ENCODE measurements at regions not wholly inside any gene's neighbourhood (a gene's known extent, or its start where the extent isn't known, plus 50 kb on each side); places are given as distances from the start of the nearest gene placed in this dataset.

GRCh38 chr13:55440465-55441085, 1700.1 kb upstream of the PRR20A start:
- DNase-seq (ENCODE audit: low read depth), result no peak

DNA sequence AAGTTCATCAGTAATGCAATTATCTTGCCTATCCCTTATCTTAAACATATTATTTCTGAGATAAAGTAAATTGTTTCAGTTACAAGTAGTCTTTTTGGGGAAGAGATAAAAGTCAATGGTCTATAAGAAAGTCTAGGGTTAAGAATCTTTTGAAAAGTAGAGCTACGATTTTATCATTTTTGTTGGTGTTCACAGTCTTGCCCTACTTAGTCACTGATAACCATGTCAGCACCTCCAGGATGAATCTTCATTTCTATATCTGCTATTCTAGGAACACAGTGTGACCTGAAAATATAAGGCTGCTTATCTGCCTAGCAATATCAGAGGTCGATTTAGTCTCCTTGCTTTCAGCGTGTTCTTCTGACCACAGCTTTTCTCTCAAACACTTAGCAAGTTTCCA, 1676.5 kb upstream of the PRR20A start:
- DNase-seq (ENCODE audit: low read depth), result no peak

DNA sequence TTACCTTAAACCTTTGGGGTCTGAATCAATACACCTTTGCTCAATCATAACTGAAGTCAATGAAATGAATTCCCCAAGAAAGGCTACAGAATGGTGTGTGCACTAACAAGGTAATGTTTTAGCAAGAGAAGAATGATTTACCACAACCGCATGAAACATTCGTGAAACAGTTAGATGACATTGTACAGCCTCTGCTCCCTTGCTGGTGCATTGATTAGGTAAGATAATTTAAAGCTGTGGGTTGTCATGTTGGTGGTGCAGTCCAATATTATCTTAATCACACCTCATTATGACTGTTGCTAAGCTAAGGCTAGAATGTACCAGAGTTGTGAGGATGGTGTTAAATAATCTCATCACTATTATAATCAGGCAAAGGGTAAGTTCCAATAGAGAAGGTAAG, 1673.2 kb upstream of the PRR20A start:
- DNase-seq (ENCODE audit: low read depth), result no peak

DNA sequence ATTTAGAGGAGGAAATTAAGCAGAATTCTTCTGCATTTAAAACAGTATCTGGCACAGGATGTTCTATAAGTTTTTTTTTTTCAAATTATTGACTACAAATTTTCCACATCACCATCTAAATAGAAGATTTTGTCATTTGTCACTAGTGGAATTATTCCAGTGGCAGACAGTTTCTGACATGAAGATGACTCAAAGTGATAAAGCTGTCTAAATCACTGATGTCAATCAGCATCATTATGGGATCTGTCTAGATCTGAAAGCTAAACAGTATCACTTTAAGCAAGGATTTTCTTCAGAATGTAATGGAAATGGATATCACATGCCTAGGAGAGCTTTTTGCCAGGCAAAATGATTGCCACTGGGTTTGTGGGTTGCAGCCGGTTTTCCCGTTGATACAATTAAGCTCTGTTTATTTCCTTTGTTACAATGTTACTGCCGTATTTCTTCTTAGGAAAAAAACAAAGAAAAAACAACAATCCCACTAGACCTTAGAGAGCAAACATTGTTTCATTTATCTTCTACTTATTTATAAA, 1657.0 kb upstream of the PRR20A start:
- no peak for DNase-seq (ENCODE audit: low read depth)

GRCh38 chr13:55493297-55493696, 1647.4 kb upstream of the PRR20A start:
- no peak for DNase-seq (ENCODE audit: low read depth)

DNA sequence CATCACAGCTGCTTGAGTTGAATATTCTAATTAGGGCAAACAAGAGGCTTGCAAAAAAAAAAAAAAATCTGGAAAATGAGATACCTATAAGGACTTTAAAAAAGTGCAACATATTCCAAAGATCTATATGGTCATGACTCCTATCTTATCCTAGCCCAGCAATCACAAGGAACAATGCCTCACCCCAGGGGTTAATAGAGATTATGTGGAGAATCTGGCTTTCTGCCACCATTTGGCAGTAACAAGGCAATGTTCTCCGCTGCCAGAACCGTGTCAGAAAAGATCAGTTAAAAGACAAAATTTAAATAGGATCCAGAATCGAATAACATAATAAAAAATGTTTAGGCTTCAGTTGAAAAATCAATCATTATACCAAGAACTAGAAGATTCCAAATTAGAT, 1643.2 kb upstream of the PRR20A start:
- DNase-seq (ENCODE audit: low read depth), result no peak

GRCh38 chr13:55500694-55501093, 1640.0 kb upstream of the PRR20A start:
- no peak for DNase-seq (ENCODE audit: low read depth)

DNA sequence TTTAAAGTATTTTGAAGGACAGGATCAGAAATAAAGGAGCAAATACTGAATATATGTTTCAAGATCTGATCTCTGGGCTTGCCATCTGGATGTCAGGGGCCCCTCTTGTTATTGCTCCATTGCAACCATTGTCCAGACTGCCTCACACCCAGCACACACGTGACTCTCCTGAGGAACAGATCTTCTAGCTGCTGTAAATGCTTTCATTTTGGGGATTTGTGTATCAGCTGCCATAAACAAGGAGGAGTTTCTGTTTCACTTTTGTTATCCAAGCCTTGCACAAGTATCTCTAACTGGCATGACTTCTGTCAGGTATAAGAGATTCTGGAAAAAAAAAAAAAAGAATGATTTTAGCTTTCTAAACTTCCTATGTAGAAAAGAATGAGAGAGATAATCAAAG, 1624.1 kb upstream of the PRR20A start:
- no peak for DNase-seq (ENCODE audit: low read depth)

- DNase-seq (ENCODE audit: low read depth), result no peak
These were observed 1623.4 kb upstream of the PRR20A start for GRCh38 chr13:55517312-55517711.

DNA sequence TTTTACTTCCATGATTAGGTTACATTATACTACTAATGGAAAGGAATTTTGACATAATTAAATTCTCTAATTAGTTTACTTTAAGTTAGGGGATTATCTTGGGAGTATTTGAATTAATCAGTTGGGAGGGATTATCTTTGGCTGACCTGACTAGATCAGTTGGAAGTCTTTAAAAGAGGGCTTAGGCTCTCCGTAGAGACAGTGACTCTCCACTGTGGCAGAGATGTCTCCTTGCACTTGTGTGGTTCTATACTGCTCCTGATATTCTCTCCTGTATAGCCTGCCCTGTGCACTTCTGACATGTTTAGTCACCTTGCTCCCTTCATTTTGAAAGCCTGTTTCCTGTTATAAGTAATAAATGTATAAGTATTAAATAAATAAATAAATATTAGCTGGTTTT, 1612.3 kb upstream of the PRR20A start:
- DNase-seq (ENCODE audit: low read depth), result no peak

GRCh38 chr13:55534306-55534705, 1606.4 kb upstream of the PRR20A start:
- DNase-seq (ENCODE audit: low read depth), result no peak

- DNase-seq (ENCODE audit: low read depth), result no peak
These were observed 1602.3 kb upstream of the PRR20A start for GRCh38 chr13:55538424-55538823.

DNA sequence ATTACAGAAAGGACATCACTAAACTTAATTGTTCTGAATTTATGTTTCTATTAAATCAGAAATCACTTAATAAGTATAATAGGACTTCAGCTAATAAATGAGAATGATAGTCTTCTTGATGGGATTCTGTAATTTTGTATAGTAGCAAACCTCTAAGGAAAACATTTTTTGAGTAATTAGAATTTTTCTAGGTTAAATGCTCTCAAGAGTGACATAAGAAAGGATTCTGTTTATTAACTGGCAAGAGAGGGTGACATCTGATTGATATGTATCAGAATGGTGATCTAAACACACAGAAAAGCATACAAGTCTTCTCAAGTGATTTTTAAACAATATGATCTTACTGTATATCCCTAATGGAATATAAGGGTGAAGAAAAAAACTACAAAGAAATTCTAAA, 1597.7 kb upstream of the PRR20A start:
- no peak for DNase-seq (ENCODE audit: low read depth)

GRCh38 chr13:55550624-55551023, 1590.1 kb upstream of the PRR20A start:
- no peak for DNase-seq (ENCODE audit: low read depth)

DNA sequence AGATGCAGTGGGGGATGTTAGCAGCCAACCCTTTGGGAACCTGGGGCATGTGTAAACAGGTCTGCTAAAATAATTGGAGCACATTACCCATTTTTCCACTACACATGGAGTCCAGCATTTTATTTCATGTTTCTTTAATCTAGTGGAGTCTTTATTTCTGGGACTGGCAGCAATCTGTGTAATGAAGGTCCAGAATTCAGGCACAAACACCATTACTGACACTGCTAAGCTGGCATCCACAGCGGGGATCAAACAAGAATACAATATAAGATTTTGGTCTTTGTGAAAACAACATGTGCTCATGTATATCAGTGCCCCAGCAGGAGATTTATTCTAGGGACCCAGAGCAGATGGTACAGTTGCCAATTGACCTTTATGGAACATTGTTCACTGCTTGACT, 1587.0 kb upstream of the PRR20A start:
- no peak for DNase-seq (ENCODE audit: low read depth)

DNA sequence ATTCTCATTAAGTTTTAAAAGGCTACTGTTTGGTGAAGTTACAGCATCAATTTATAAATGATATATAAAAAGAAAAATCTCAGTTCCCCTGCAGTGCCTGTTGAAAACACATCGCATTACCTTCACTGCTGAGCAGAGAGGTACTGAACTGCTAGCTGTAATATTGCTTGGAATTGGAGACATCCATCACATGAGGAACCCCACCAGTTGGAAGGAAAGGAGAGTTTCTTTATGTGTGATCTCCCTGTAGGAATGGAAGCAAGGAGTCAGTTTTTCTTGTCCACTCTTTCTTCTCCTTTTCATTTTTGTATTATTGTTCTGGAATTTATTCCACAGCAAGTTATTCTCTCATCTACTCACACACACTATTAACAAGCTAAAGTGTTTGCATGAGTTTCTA, 1586.0 kb upstream of the PRR20A start:
- DNase-seq (ENCODE audit: low read depth), result no peak

DNA sequence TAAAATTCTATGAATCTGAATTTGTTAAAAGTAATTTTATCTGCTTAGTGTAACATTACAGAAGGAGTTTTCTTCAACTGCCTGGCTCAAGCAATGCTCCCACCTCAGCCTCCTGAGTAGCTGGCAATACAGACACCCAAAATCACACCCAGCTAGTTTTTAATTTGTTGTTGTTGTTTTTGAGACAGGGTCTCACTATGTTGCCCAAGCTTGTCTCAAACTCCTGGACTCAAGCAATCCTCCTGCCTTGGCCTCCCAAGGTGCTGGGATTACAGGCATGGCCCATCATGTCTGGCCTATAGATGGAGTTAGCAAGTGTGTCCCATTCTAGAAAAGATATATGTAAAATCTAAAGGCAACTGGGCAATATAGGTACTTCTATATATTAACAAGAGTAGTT, 1580.4 kb upstream of the PRR20A start:
- DNase-seq (ENCODE audit: low read depth), result no peak

DNA sequence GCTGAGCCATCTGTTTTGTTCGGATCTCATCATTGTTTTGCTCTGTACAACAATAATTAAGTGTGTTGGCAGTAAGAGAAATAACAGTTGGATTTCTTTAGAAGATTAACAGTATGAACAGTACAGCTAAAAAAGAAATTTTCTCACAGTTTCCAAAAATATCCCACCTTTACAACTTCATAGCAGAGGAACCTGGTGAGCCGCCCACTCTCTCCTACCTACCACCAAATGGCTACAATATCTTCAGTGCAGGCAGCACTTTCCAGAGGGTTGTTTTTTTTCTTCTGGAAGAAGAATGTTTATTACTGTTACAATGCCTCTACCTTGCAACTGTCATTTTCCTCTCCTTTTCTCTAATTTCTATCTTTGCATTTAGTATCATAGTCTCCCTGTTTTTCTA, 1577.5 kb upstream of the PRR20A start:
- DNase-seq (ENCODE audit: low read depth), result no peak

DNA sequence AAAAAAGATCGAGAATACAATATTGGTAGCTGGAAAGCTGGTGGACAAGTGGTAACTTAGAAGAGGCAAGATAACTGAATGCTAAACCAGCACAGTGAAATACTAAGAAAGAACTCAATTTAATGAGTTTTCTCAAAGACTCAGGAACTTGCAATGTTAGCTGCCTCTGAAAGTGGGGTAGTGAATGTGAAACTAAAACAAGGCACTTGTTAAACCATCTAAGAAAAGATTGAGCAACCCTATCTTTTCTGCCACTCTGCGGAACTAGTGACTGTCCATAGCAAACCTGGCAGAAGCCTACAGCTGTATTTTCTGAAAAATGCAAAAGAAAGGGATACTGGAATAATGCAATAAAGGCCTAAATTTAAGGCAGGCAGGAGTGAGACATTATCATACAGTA, 1574.4 kb upstream of the PRR20A start:
- DNase-seq (ENCODE audit: low read depth), result no peak

DNA sequence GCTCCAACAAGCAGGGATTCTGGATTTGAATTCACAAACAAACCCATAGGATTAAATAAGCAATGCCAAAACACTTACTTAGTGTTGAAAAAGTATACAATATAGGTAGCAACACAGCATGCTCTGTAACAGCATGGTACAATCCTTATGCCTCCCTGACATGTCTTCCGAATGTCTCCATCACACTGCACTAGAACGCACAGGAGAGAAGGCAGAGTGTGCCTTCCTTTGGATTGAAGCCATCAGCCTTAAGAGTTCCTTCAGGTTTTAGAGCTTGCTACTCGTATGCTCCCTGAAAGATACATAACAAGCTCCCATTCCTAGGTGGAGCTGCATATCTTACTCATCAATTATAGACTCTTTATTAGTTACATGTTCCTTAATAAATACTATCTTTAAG, 1573.9 kb upstream of the PRR20A start:
- no peak for DNase-seq (ENCODE audit: low read depth)

GRCh38 chr13:55567721-55568625, 1572.7 kb upstream of the PRR20A start:
- DNase-seq (ENCODE audit: low read depth), result no peak

DNA sequence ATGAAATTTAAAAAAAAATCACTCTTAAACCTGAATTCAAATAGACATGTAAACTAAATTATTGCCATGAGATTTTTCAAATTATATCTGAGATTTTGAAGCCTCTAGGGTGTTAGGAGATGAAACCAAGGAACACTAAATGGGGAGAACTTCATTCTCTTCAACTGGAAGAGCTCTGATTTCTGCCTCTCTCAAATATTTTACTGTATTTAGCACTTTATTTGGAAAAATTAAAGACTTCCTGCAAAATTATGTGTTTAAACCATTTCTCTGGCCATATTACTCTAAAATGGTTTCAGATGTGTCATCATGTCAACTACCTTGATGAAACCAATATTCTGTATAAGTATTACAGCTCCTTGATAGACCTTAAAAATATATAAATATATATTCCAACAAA, 1571.6 kb upstream of the PRR20A start:
- DNase-seq (ENCODE audit: low read depth), result no peak

- DNase-seq (ENCODE audit: low read depth), result no peak
These were observed 1571.2 kb upstream of the PRR20A start for GRCh38 chr13:55569514-55569913.
